Keratinocyte (primary cell): ENCODE measurements at regions not wholly inside any gene's neighbourhood (a gene's known extent, or its start where the extent isn't known, plus 50 kb on each side); places are given as distances from the start of the nearest gene placed in this dataset.

Experiments used
- DNase-seq: peaks from one replicate; pipeline ENCODE4 v3.0.0-alpha.2; 2011; ENCODE audit warnings: low read depth, missing footprints, low spot score
- FAIRE-seq: peaks from 2 replicates; lab custom pipeline; 2011; peaks lifted over from hg19 to GRCh38; lab: Jason Lieb, UNC
- H2AFZ ChIP-seq: 2 replicates; pipeline ENCODE4 v1.6.0; 2012; ENCODE audit warnings: low read length, control low read depth, inconsistent platforms; ENCODE audit not compliant: control insufficient read depth
- H3K27ac ChIP-seq: 2 replicates; pipeline ENCODE4 v1.5.1; 2011; ENCODE audit warnings: low read length; ENCODE audit not compliant: control insufficient read depth, insufficient read depth
- H3K27me3 ChIP-seq: 3 replicates; pipeline ENCODE4 v1.6.0; 2011; ENCODE audit warnings: low read length; ENCODE audit not compliant: control insufficient read depth, insufficient read depth; ENCODE audit errors: extremely low read depth
- H3K36me3 ChIP-seq, 2 experiments: 2 replicates in 1 of 2; 3 replicates in 1 of 2; pipeline ENCODE4 v1.5.1; 2011; ENCODE audit warnings: low read length in 2 of 2, mild to moderate bottlenecking in 1 of 2; ENCODE audit not compliant: control insufficient read depth in 2 of 2, insufficient read depth in 2 of 2; ENCODE audit errors: extremely low read depth in 1 of 2
- H3K4me1 ChIP-seq: 3 replicates; pipeline ENCODE4 v1.5.1; 2011; ENCODE audit warnings: low read length; ENCODE audit not compliant: control insufficient read depth, insufficient read depth; ENCODE audit errors: extremely low read depth
- H3K4me2 ChIP-seq: 3 replicates; pipeline ENCODE4 v1.6.0; 2011; ENCODE audit warnings: low read depth, low read length; ENCODE audit not compliant: control insufficient read depth, insufficient read depth; ENCODE audit errors: extremely low read depth
- H3K4me3 ChIP-seq, 3 experiments: fragments of 200-600 bp in 1 of 3; sonication (generic) in 1 of 3; 2 replicates in 2 of 3; 3 replicates in 1 of 3; pipeline ENCODE4 v1.5.1; 2011 to 2016; ENCODE audit warnings: low read length in 3 of 3, mild to moderate bottlenecking in 3 of 3, control low read depth in 2 of 3, inconsistent platforms in 1 of 3, low read depth in 1 of 3, mixed read lengths in 1 of 3, mixed run types in 1 of 3, moderate library complexity in 1 of 3; ENCODE audit not compliant: control insufficient read depth in 2 of 3, insufficient read depth in 2 of 3; ENCODE audit errors: extremely low read depth in 1 of 3
- H3K79me2 ChIP-seq: 2 replicates; pipeline ENCODE4 v1.6.0; 2012; ENCODE audit warnings: low read length; ENCODE audit not compliant: control insufficient read depth, insufficient read depth
- H3K9ac ChIP-seq: 3 replicates; pipeline ENCODE4 v1.6.0; 2011; ENCODE audit warnings: low read length; ENCODE audit not compliant: control insufficient read depth, insufficient read depth; ENCODE audit errors: extremely low read depth
- H3K9me1 ChIP-seq: 3 replicates; pipeline ENCODE4 v1.6.0; 2011; ENCODE audit warnings: low read length; ENCODE audit not compliant: control insufficient read depth, insufficient read depth; ENCODE audit errors: extremely low read depth
- H3K9me3 ChIP-seq: 2 replicates; pipeline ENCODE4 v1.5.1; 2012; ENCODE audit warnings: low read depth, low read length; ENCODE audit not compliant: control insufficient read depth
- H4K20me1 ChIP-seq: 3 replicates; pipeline ENCODE4 v1.6.0; 2011; ENCODE audit warnings: low read length; ENCODE audit not compliant: control insufficient read depth, insufficient read depth; ENCODE audit errors: extremely low read depth
- CTCF ChIP-seq, 3 experiments: IDR thresholded peaks in 1 of 3; conservative IDR thresholded peaks in 1 of 3; optimal IDR thresholded peaks in 1 of 3; 2 replicates in 2 of 3; 3 replicates in 1 of 3; pipeline versions ENCODE3 to v1.5.1; 2011; ENCODE audit warnings: low read length in 3 of 3, mild to moderate bottlenecking in 3 of 3, moderate library complexity in 2 of 3, control low read depth in 1 of 3, inconsistent platforms in 1 of 3; ENCODE audit not compliant: insufficient read depth in 2 of 3; ENCODE audit errors: extremely low read depth in 1 of 3
- EZH2 ChIP-seq: IDR thresholded peaks from one replicate; pipeline ENCODE4 v1.6.1; 2012; ENCODE audit warnings: inconsistent platforms, mild to moderate bottlenecking, low read length, moderate library complexity
- dilution Hi-C: fragments of 300-500 bp; cut with MboI; formaldehyde crosslinking; loops from one replicate; pipeline ENCODE4 v1.7.0; 2020; ENCODE audit warnings: low sequenced_read_pairs; ENCODE audit not compliant: extremely low pct_ligation_motif_present

DNA sequence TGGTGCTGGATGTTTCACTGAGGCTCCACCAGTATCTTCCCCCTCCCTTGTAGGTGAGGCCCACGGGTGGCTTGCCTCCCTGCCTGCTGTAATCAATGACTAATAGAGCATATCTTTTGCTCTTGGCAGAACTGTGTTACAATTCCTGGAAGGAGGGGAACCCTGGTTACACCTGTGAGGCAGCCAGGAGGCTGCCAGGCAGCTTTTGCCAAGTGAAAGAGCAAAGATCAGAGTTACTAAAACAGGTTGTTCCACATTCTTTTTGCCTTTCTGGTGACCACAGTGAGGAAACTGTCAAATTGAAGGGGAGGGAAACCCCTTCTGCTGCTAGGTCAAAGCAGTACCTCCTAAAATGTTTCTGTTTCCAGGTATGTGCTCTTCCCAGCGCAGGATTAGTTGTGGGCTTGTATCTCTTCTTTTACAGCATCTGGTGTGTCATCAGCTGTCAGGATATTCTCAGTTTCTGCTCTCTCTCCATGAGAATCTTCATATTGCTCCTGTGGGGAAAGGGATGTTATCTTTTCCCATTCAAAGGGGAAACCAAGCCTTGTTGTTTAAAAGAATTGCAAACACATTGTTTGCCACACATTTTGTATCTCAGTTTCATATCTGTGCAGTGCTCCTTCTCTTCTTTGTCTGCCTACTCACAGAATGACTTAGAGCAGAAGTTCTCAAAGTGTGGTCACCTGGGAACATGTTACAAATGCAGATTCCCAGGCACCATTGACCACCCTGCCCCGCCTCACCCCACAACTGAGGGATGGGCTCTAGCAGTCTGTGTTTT, 137.4 kb upstream of the UMPS start:
- H3K9ac ChIP-seq = no peak overlapping the region
- no peaks in the 10 kb centered on the region for H3K79me2 ChIP-seq
- TF ChIP-seq EZH2 (no peak), CTCF (optimal IDR thresholded peaks at IDR 0.05 in 1 of 3, IDR thresholded peaks at IDR 0.05 in 1 of 3, conservative IDR thresholded peaks at IDR 0.05 in 1 of 3; ENCODE audit: extremely low read depth in 1 of 3, insufficient read depth in 2 of 3, low read length in 3 of 3) (no peak)
- H3K36me3 ChIP-seq = no peaks in the 10 kb centered on the region
- H3K4me1 ChIP-seq = peaks cover 15% of the 10 kb centered on the region
- H3K27ac ChIP-seq = no peak overlapping the region
- H4K20me1 ChIP-seq = no peaks in the 10 kb centered on the region
- H3K9me1 ChIP-seq = no peaks in the 10 kb centered on the region
- FAIRE-seq (peak; percentile 88), DNase-seq (no peak)
- H3K9me3 ChIP-seq = no peaks in the 10 kb centered on the region
- H3K4me3 ChIP-seq = no peak overlapping the region
- H2AFZ ChIP-seq = no peak overlapping the region
- dilution Hi-C loops = no loop called here
- peak overlapping the region; percentile 41 for H3K4me2 ChIP-seq
- H3K27me3 ChIP-seq = no peaks in the 10 kb centered on the region

DNA sequence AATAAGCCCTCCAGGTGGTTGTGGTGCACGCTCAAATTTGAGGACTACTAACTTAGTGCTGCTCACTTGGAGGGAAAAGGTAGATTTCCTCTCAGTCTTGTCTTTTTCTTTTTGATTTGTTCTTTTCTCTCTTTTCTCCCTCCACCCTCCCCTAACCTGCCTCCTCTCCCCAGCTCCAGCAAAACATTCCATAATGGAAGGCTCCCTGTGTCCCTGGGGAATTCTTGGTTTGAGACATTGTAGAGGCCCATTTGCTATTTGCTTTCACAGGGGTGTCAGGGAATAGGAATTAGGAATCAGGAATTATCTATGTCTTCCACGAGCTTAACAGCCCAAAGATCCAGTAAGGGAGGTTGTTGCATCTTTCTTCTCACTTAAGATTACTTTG, 136.8 kb upstream of the UMPS start:
- H3K27ac ChIP-seq = no peak overlapping the region
- dilution Hi-C loops = no loop called here
- H3K4me3 ChIP-seq = no peak overlapping the region
- H3K4me1 ChIP-seq = peaks cover 15% of the 10 kb centered on the region
- no peaks in the 10 kb centered on the region for H3K9me1 ChIP-seq
- no peak for FAIRE-seq
- DNase-seq = no peak
- no peaks in the 10 kb centered on the region for H4K20me1 ChIP-seq
- no peak overlapping the region for H3K9ac ChIP-seq
- TF ChIP-seq CTCF (optimal IDR thresholded peaks at IDR 0.05 in 1 of 3, IDR thresholded peaks at IDR 0.05 in 1 of 3, conservative IDR thresholded peaks at IDR 0.05 in 1 of 3; ENCODE audit: extremely low read depth in 1 of 3, insufficient read depth in 2 of 3, low read length in 3 of 3) = no peak
- TF ChIP-seq EZH2 = no peak
- peak overlapping the region; percentile 41 for H3K4me2 ChIP-seq
- no peak overlapping the region for H2AFZ ChIP-seq
- H3K27me3 ChIP-seq = no peaks in the 10 kb centered on the region
- no peaks in the 10 kb centered on the region for H3K79me2 ChIP-seq
- H3K36me3 ChIP-seq = no peaks in the 10 kb centered on the region
- H3K9me3 ChIP-seq = no peaks in the 10 kb centered on the region
